NB4 (cell line): ENCODE measurements at regions not wholly inside any gene's neighbourhood (a gene's known extent, or its start where the extent isn't known, plus 50 kb on each side); places are given as distances from the start of the nearest gene placed in this dataset.

Experiments used
- CTCF ChIP-seq: IDR thresholded peaks from one replicate; pipeline ENCODE4 v1.5.1; 2012; ENCODE audit warnings: low read depth, low read length
- MYC ChIP-seq: IDR thresholded peaks from 2 replicates; pipeline ENCODE4 v1.6.1; 2011; ENCODE audit warnings: low read depth, low read length
- POLR2A ChIP-seq: IDR thresholded peaks from 2 replicates; pipeline ENCODE4 v1.6.1; 2011; ENCODE audit warnings: mild to moderate bottlenecking; ENCODE audit not compliant: insufficient read length; ENCODE audit errors: extremely low read depth
- TF ChIP-seq, protein P1 (sequence below): IDR thresholded peaks from 2 replicates; pipeline ENCODE4 v1.6.1; 2011; ENCODE audit warnings: low read depth, low read length

DNA sequence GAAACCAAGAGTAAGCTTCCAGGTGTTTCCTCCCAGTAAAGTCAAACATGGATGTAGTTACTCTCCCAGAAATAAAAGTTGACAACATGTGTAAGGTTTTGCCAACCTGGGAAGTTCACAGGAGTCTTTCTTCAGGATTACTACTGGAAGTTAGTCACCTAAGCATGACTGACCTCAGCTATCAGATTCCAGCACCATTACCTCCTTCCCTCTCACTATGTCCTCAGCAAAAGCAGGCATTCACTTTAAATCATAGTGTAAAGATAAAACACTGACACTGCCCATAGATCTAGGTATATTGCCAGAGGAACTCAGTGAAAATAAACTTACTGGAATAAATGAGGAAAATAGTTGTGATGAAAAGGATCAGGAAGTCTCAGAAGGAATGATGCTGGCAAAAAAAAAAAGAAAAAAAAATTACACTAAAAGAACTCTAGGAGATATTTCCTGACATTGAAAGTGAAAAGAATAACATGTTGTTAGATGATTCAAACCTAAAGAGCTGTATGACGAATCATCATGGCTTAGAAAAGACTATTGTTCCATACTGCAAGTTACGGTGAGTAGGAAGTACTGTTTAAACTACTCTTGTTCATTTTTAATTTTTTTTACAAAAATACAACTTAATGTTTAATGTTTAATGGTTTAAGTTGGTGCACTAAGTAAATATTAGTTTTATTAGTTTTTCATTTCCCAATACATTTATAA is 484.5 kb upstream of the ZNF804A start:
- TF ChIP-seq POLR2A (no peak), CTCF (no peak), MYC (no peak)
- TF ChIP-seq, protein P1, sequence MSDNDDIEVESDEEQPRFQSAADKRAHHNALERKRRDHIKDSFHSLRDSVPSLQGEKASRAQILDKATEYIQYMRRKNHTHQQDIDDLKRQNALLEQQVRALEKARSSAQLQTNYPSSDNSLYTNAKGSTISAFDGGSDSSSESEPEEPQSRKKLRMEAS, result no peak
